K562 (cell line): ENCODE measurements at regions not wholly inside any gene's neighbourhood (a gene's known extent, or its start where the extent isn't known, plus 50 kb on each side); places are given as distances from the start of the nearest gene placed in this dataset.

ENCODE experiments used
- ATAC-seq: fragments of 200-7000 bp; cut with Tn5 transposase; 3 replicates; pipeline ENCODE4 v1.9.1; 2020; ENCODE audit warnings: moderate library complexity
- BruUV-seq: library from RNA; stranded (reverse); fragments of 400-500 nt; replicated peaks from 2 replicates; lab custom pipeline; 2021; lab: Mats Ljungman, UMichigan
- CTCF ChIA-PET: fragments of 300-600 bp; formaldehyde crosslinking; extraction: SDS; loops from one replicate; lab custom pipeline; 2021; ENCODE audit warnings: low intra/inter-chr PET ratio; lab: Yijun Ruan, JAX
- POLR2A ChIA-PET: fragments of 300-600, 350-650 bp; sonication (Branson Sonifier 250); formaldehyde crosslinking; extraction: SDS; loops from one replicate; lab custom pipeline; 2021; ENCODE audit warnings: antibody characterized with exemption, inconsistent platforms; lab: Yijun Ruan, JAX
- DNase-seq, 4 experiments: peaks; one replicate each; pipeline versions ENCODE4 v3.0.0 to v3.0.0-alpha.2; 2011 to 2018; ENCODE audit warnings: low spot score in 3 of 4, mixed read lengths in 3 of 4; ENCODE audit errors: extremely low read depth in 1 of 4
- FAIRE-seq: peaks from 2 replicates; lab custom pipeline; 2011; peaks lifted over from hg19 to GRCh38; lab: Jason Lieb, UNC
- H2AFZ ChIP-seq: 2 replicates; pipeline ENCODE4 v1.6.0; 2011; ENCODE audit warnings: low read depth, low read length, control low read depth, inconsistent platforms
- H3K27ac ChIP-seq: fragments of 200-600 bp; 3 replicates; pipeline ENCODE4 v1.8.0; 2011; ENCODE audit warnings: low read depth, mild to moderate bottlenecking, control low read depth, inconsistent platforms, low read length, moderate library complexity, mixed read lengths; ENCODE audit errors: extremely low read depth
- H3K27me3 ChIP-seq, 2 experiments: fragments of 300-600 bp in 1 of 2; 2 replicates in 1 of 2; 3 replicates in 1 of 2; pipeline versions ENCODE4 v1.6.0 to v1.8.0; 2011; ENCODE audit warnings: inconsistent platforms in 2 of 2, low read length in 2 of 2, mild to moderate bottlenecking in 1 of 2, mixed read lengths in 1 of 2, moderate library complexity in 1 of 2; ENCODE audit not compliant: control insufficient read depth in 2 of 2, insufficient read depth in 2 of 2
- H3K36me3 ChIP-seq: fragments of 300-600 bp; 3 replicates; pipeline ENCODE4 v1.8.0; 2011; ENCODE audit warnings: mild to moderate bottlenecking, low read length, inconsistent platforms; ENCODE audit not compliant: control insufficient read depth, insufficient read depth
- H3K4me1 ChIP-seq, 2 experiments: fragments of 200-600 bp in 1 of 2; replicated peaks in 1 of 2; 2 replicates in 1 of 2; 3 replicates in 1 of 2; pipeline versions ENCODE4 v1.5.1 to v1.8.0; 2011; ENCODE audit warnings: inconsistent platforms in 2 of 2, low read length in 2 of 2, mild to moderate bottlenecking in 1 of 2, mixed read lengths in 1 of 2, moderate library complexity in 1 of 2; ENCODE audit not compliant: control insufficient read depth in 2 of 2, insufficient read depth in 2 of 2
- H3K4me2 ChIP-seq: 2 replicates; pipeline ENCODE4 v1.6.1; 2011; ENCODE audit warnings: low read length, control low read depth, inconsistent platforms, mixed read lengths; ENCODE audit not compliant: insufficient read depth
- H3K4me3 ChIP-seq: fragments of 200-600 bp; sonication (generic), shearing (Covaris generic); 2 replicates; pipeline ENCODE4 v1.5.1; 2016; ENCODE audit warnings: control low read depth, inconsistent platforms
- H3K79me2 ChIP-seq: fragments of 200-600 bp; 3 replicates; pipeline ENCODE4 v1.8.0; 2011; ENCODE audit warnings: low read length, inconsistent platforms; ENCODE audit not compliant: control insufficient read depth, insufficient read depth
- H3K9ac ChIP-seq, 2 experiments: 2 replicates each; pipeline versions ENCODE4 v1.6.0 to v1.6.1; 2011; ENCODE audit warnings: low read depth in 2 of 2, low read length in 2 of 2, control low read depth in 1 of 2, inconsistent platforms in 1 of 2, mild to moderate bottlenecking in 1 of 2, mixed read lengths in 1 of 2; ENCODE audit not compliant: insufficient read depth in 1 of 2
- H3K9me1 ChIP-seq: one replicate; pipeline ENCODE4 v1.6.0; 2011; ENCODE audit warnings: inconsistent platforms, mild to moderate bottlenecking, low read length, moderate library complexity; ENCODE audit not compliant: control insufficient read depth, insufficient read depth
- H3K9me3 ChIP-seq: replicated peaks from 2 replicates; pipeline ENCODE4 v1.5.1; 2011; ENCODE audit warnings: low read depth, low read length, inconsistent platforms; ENCODE audit not compliant: control insufficient read depth, insufficient read depth
- H4K20me1 ChIP-seq: replicated peaks from 2 replicates; pipeline ENCODE4 v1.6.1; 2011; ENCODE audit warnings: low read length, inconsistent platforms, mixed read lengths; ENCODE audit not compliant: control insufficient read depth, insufficient read depth
- CBX8 ChIP-seq: fragments of 200-600 bp; sonication (generic); IDR thresholded peaks from 2 replicates; pipeline ENCODE4 v1.6.1; 2012; ENCODE audit warnings: borderline replicate concordance, mixed run types, low read depth, mild to moderate bottlenecking, moderate library complexity, mixed read lengths, low read length, control low read depth, inconsistent platforms; ENCODE audit not compliant: poor library complexity, severe bottlenecking; ENCODE audit errors: extremely low read depth
- GATA2 ChIP-seq: sonication (generic); formaldehyde crosslinking; IDR thresholded peaks from 2 replicates; pipeline ENCODE4 v1.4.0; 2020; ENCODE audit warnings: mild to moderate bottlenecking, missing genetic modification reagents
- MECOM ChIP-seq: fragments of 250-450 bp; sonication (Bioruptor Pico); IDR thresholded peaks from 2 replicates; pipeline ENCODE4 v1.8.0; 2022; ENCODE audit warnings: inconsistent platforms
- SAFB2 ChIP-seq: fragments of 200-400 bp; formaldehyde crosslinking; IDR thresholded peaks from 2 replicates; pipeline ENCODE4 v1.6.1; 2018; ENCODE audit warnings: borderline replicate concordance, low read length, low read depth, moderate library complexity; ENCODE audit not compliant: severe bottlenecking
- SMARCA4 ChIP-seq: fragments of 450-650 bp; IDR thresholded peaks from 2 replicates; pipeline ENCODE4 v1.6.1; 2016
- ZNF282 ChIP-seq: sonication (generic); formaldehyde crosslinking; IDR thresholded peaks from 2 replicates; pipeline ENCODE4 v1.8.1; 2023; ENCODE audit warnings: missing genetic modification reagents
- WGBS: fragments of 100-300 bp; shearing (Covaris generic); methylation state at CpG from one replicate; pipeline ENCODE4 v1.1.6; 2016; ENCODE audit warnings: low coverage, mixed read lengths; ENCODE audit not compliant: insufficient coverage; ENCODE audit errors: missing lambda C conversion rate; 5-methylcytosine and 5-hydroxymethylcytosine counted together
- in situ Hi-C: fragments of 300-500 bp; cut with MboI; formaldehyde crosslinking; loops from 4 replicates; pipeline ENCODE4 v1.15.0; 2018; ENCODE audit warnings: inconsistent platforms, mixed read lengths
- intact Hi-C: fragments of 100-400 bp; cut with micrococcal nuclease; formaldehyde crosslinking; loops from 2 replicates; pipeline ENCODE4 v1.14.2; 2022
- TF ChIP-seq, protein P1 (sequence below): fragments of 250-450 bp; sonication (Bioruptor Pico); IDR thresholded peaks from 2 replicates; pipeline ENCODE4 v1.4.0; 2020; ENCODE audit warnings: mild to moderate bottlenecking, moderate library complexity, borderline replicate concordance

DNA sequence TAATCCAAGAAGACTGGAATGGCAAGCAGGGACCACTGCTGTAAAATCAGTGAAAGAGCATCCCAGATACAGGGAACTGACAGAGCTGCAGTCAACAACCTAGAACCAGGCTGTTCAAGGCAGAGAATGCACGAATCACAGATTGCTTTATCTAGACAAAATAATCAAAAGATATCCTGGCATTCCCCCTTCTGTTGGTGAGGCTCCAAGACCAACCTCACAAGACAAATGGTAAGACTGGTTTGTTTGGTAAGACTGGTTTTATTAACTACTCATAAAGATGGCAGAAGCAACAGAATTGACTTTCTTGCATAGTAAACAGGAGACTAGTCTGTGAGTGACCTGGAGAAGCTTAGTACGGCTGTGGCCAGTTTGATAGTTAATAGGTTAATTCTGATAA is 88.8 kb upstream of the AHI1 start:
- Histone ChIP-seq H3K27ac (no peak overlapping the region), H3K9me1 (no peaks in the 10 kb centered on the region), H3K4me3 (no peak overlapping the region), H3K27me3 (no peaks in the 10 kb centered on the region), H3K36me3 (no peaks in the 10 kb centered on the region), H3K9ac (no peak overlapping the region), H3K9me3 (no peaks in the 10 kb centered on the region), H3K4me2 (no peak overlapping the region), H3K4me1 (no peaks in the 10 kb centered on the region), H3K79me2 (no peaks in the 10 kb centered on the region), H4K20me1 (no peaks in the 10 kb centered on the region), H2AFZ (no peak overlapping the region)
- in situ Hi-C loops (no loop called here), intact Hi-C loops (no loop called here)
- no peak for FAIRE-seq
- CTCF ChIA-PET, result no interaction called here
- ATAC-seq, result no peak
- no peak for DNase-seq
- POLR2A ChIA-PET, result interaction anchor here (0.9 kb wide), 1 partner anchor 12 kb away, joined by 3 read pairs; no protein-coding TSS in a partner anchor
- WGBS, result 0% methylated on average over 2 of the region's 2 CpGs
- no TSS peak for BruUV-seq
- no peak for TF ChIP-seq SMARCA4
- TF ChIP-seq, protein P1, sequence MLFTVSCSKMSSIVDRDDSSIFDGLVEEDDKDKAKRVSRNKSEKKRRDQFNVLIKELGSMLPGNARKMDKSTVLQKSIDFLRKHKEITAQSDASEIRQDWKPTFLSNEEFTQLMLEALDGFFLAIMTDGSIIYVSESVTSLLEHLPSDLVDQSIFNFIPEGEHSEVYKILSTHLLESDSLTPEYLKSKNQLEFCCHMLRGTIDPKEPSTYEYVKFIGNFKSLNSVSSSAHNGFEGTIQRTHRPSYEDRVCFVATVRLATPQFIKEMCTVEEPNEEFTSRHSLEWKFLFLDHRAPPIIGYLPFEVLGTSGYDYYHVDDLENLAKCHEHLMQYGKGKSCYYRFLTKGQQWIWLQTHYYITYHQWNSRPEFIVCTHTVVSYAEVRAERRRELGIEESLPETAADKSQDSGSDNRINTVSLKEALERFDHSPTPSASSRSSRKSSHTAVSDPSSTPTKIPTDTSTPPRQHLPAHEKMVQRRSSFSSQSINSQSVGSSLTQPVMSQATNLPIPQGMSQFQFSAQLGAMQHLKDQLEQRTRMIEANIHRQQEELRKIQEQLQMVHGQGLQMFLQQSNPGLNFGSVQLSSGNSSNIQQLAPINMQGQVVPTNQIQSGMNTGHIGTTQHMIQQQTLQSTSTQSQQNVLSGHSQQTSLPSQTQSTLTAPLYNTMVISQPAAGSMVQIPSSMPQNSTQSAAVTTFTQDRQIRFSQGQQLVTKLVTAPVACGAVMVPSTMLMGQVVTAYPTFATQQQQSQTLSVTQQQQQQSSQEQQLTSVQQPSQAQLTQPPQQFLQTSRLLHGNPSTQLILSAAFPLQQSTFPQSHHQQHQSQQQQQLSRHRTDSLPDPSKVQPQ (CRISPR knock-in tag), result no peak
- no peak for TF ChIP-seq GATA2 (CRISPR knock-in tag)
- TF ChIP-seq ZNF282, result no peak
- no peak for TF ChIP-seq MECOM (CRISPR knock-in tag)
- TF ChIP-seq CBX8, result no peak
- no peak for TF ChIP-seq SAFB2
